GM13977 (cell line): ENCODE measurements at regions not wholly inside any gene's neighbourhood (a gene's known extent, or its start where the extent isn't known, plus 50 kb on each side); places are given as distances from the start of the nearest gene placed in this dataset.

Experiments used
- DNase-seq: peaks from one replicate; pipeline ENCODE4 v3.0.0; 2012; ENCODE audit warnings: low spot score
- CTCF ChIP-seq: IDR thresholded peaks from 2 replicates; pipeline ENCODE4 v1.5.1; 2012; ENCODE audit warnings: mild to moderate bottlenecking, control low read depth; ENCODE audit not compliant: insufficient read depth; ENCODE audit errors: extremely low read depth, missing control alignments
- in situ Hi-C: fragments of 300-500 bp; cut with MboI; formaldehyde crosslinking; loops from one replicate; pipeline ENCODE4 v1.12.0; 2022; ENCODE audit warnings: low sequenced_read_pairs, low pct_unique_long_range_greater_than_20kb, mixed read lengths, inconsistent platforms; ENCODE audit not compliant: unreplicated experiment

GRCh38 chr12:58539295-58539694 is 381.0 kb downstream of the LRIG3 start:
- in situ Hi-C loops = loop anchor here (25.0 kb wide), 1 partner anchor 623 kb away; no protein-coding TSS in a partner anchor
- TF ChIP-seq CTCF = no peak
- DNase-seq = no peak

GRCh38 chr12:58540480-58541299 is 379.6 kb downstream of the LRIG3 start:
- no peak for DNase-seq
- in situ Hi-C loops = loop anchor here (25.0 kb wide), 1 partner anchor 622 kb away; no protein-coding TSS in a partner anchor
- TF ChIP-seq CTCF = peak; percentile 66

GRCh38 chr12:58541300-58541690 is 379.0 kb downstream of the LRIG3 start:
- in situ Hi-C loops = loop anchor here (25.0 kb wide), 1 partner anchor 621 kb away; no protein-coding TSS in a partner anchor
- TF ChIP-seq CTCF = no peak
- DNase-seq = no peak

GRCh38 chr12:58544281-58544680 is 376.0 kb downstream of the LRIG3 start:
- DNase-seq = no peak
- in situ Hi-C loops = loop anchor here (25.0 kb wide), 1 partner anchor 618 kb away; no protein-coding TSS in a partner anchor
- no peak for TF ChIP-seq CTCF

GRCh38 chr12:58547217-58547616 is 373.1 kb downstream of the LRIG3 start:
- TF ChIP-seq CTCF = no peak
- in situ Hi-C loops = loop anchor here (25.0 kb wide), 1 partner anchor 615 kb away; no protein-coding TSS in a partner anchor

GRCh38 chr12:58548801-58549200 is 371.5 kb downstream of the LRIG3 start:
- DNase-seq = no peak
- TF ChIP-seq CTCF = no peak
- in situ Hi-C loops = loop anchor here (25.0 kb wide), 1 partner anchor 614 kb away; no protein-coding TSS in a partner anchor

More at GRCh38 chr12:58547217-58547616, 373.1 kb downstream of the LRIG3 start:
- DNase-seq = no peak
